Medulla oblongata (tissue), 1 donor: ENCODE measurements at regions not wholly inside any gene's neighbourhood (a gene's known extent, or its start where the extent isn't known, plus 50 kb on each side); places are given as distances from the start of the nearest gene placed in this dataset.

Source experiments
- DNase-seq: peaks from one replicate; pipeline ENCODE4 v3.0.0-alpha.2; 2015; ENCODE audit errors: extremely low spot score

- no peak for DNase-seq
Measured at GRCh38 chr5:13567819-13568218, 376.7 kb downstream of the DNAH5 start.

DNA sequence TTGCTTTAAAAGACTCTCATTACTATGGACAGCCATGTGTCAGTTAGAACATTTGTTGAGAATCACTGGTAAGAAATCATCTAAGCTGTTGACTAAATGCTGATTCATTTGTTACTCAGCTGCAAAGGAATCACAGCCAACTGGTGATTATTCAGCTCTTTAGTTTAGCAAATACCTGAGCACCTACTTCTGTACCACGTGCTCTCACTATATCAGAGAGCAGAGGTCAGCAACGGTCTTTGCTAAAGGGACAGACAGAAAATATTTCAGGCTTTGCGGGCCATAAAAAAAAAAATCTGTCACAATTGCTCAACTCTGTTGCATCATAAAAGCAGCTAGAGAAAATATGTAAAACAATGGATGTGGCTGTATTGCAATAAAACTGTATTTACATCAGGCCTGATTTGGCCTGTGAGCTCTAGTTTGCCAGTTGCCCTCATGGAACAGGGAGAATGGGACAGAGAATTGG is 377.6 kb downstream of the DNAH5 start:
- DNase-seq: no peak

- DNase-seq: no peak
Measured at GRCh38 chr5:13558408-13558807, 386.1 kb downstream of the DNAH5 start.

- DNase-seq: no peak
Measured at GRCh38 chr5:13553896-13554295, 390.6 kb downstream of the DNAH5 start.

DNA sequence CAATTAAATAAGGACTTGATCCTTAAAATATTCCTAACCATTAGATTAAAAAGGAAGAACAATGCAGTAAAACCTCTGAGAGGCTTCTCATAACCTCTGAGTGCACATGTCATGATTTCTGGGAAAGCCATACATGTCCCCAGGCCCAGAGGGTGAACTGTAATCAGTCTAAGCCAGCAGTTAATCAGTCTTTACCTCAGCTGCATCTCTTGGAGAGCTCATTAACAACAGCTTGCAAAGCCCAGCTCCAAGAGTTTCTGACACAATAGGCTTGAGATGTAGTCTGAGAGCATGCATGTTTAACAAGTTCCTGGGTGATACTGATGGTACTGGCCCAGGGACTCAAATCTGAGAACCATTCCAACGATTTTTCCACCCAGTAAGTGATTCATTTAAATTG is 392.1 kb downstream of the DNAH5 start:
- no peak for DNase-seq

GRCh38 chr5:13551645-13552044 is 392.8 kb downstream of the DNAH5 start:
- no peak for DNase-seq

DNA sequence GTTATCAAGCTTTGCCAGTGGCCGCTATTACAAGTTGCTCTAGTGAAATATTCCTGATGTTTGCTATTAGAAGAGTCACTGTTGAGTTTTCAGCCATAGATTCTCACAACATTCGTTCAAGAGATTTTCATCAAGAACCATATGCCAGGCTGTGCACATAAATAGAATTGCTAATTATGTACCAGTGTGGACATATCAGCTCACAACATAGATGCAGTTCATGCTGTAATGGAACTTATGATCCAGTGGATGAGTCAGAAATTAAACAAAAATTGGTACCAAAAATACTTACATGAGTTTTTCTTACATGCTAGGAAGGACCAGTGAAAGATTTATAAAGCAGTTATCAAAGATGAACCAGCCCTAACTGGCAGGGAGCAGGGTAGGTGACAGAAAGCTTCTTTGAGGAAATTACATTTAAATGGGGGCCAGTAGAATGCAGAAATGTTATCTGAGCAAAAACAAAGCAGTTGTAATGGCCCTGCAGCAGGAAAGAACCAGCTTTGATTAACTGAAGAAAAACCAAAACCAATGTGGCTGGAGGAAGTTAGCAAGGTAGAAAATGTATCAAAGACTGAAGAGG is 404.2 kb downstream of the DNAH5 start:
- no peak for DNase-seq

GRCh38 chr5:13536933-13537332 is 407.6 kb downstream of the DNAH5 start:
- no peak for DNase-seq

DNA sequence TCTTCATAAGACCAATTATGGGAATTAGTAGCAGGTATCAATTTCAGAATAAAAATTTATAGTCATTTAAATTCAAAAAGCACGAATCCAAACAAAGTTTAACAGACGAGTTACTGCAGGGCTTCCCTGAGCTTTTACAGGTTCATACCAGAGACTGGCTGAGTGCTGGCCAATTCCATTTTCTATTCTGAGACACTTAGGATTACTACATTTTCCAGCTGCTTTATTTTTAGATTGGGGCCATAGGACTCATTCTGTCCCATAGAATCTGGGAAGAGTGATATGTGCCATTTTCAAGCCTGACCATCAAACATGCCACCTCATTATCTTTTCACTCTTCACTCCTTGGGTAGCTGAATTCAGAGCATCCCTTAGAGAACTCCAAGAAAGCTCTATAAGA is 410.7 kb downstream of the DNAH5 start:
- no peak for DNase-seq

GRCh38 chr5:13529300-13529699 is 415.2 kb downstream of the DNAH5 start:
- no peak for DNase-seq

DNA sequence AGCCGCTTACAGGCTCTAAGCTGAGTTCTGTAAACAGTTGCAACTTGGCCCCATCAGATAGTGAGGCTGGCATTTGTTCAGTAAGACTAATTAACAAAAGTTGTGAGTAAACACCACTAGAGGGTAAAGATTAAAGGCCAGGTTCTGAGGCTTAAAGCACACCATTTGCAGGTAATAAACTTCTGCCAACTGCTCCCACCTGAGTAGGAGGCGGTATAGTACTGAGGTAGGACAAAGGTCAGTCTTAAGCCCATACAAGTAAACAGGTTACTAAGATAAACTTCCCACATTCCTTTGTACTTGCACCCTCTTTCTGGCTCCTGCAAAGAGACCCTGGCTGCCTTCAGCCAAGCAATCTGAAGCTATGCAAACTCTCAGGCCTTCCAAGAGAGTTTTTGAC is 419.6 kb downstream of the DNAH5 start:
- DNase-seq: no peak

GRCh38 chr5:13519131-13519530 is 425.4 kb downstream of the DNAH5 start:
- no peak for DNase-seq

DNA sequence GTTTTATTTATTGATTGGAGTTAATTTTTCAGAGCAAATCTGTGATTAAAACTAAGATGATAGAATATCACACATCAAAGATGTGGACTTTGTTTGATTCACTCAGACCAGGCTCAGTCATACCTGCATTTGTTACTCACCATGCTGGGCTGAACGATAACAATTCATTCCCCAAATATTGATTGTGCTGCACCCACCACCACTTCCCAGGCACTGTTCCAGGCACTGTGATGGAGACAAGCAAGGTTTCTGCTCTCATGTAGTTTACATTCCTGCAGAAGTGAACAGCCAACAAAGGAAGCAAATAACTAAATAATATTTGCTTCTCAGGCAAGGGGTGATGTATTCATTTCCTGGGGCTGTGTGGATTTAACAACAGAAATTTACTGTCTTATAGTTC is 428.3 kb downstream of the DNAH5 start:
- DNase-seq: no peak

DNA sequence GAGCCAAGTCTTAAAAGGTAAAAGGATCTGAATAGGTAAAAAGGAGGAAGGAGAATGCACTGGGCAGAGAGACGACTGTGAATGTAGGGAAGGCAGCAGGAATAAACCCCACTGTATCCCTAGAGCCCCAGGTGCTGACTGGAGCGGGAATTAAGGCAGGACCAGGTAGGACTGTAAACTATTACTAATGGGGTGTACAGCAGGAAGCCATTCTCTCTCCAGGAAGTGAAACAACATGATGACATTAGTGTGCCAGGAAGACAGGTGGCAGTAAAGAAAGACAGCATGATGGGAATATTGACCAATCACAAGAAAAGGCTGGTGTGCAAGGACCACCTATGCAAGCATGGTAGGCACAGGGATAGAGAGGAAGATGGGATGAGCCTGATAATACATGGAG is 433.0 kb downstream of the DNAH5 start:
- no peak for DNase-seq

GRCh38 chr5:13510616-13511015 is 433.9 kb downstream of the DNAH5 start:
- no peak for DNase-seq

- no peak for DNase-seq
Measured at GRCh38 chr5:13508559-13508958, 435.9 kb downstream of the DNAH5 start.

GRCh38 chr5:13505326-13505725 is 439.2 kb downstream of the DNAH5 start:
- no peak for DNase-seq

DNA sequence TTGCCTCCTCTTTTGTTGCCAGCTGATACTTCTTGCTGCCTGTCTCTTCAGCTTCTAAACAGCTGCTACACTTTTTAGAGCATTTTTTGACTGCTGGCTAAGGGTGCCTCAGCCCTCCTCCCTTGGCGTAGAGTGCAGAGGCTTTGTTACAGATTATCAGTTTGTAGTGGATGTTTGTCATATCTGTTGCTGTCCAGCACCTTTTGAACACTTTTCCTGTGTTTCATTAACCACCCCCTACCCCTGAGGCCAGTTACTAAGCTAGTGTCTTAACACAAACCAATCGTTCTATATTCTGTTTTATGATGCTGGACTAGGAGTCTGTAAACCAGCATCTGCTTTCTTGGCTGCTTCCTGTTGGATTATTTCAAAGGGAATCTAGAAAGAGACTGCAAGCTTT is 441.5 kb downstream of the DNAH5 start:
- no peak for DNase-seq

GRCh38 chr5:13501176-13501575 is 443.3 kb downstream of the DNAH5 start:
- DNase-seq: no peak

- DNase-seq: no peak
Measured at GRCh38 chr5:13498279-13498678, 446.2 kb downstream of the DNAH5 start.

GRCh38 chr5:13488254-13488931 is 456.1 kb downstream of the DNAH5 start:
- DNase-seq: no peak

GRCh38 chr5:13480834-13481233 is 463.7 kb downstream of the DNAH5 start:
- DNase-seq: no peak

DNA sequence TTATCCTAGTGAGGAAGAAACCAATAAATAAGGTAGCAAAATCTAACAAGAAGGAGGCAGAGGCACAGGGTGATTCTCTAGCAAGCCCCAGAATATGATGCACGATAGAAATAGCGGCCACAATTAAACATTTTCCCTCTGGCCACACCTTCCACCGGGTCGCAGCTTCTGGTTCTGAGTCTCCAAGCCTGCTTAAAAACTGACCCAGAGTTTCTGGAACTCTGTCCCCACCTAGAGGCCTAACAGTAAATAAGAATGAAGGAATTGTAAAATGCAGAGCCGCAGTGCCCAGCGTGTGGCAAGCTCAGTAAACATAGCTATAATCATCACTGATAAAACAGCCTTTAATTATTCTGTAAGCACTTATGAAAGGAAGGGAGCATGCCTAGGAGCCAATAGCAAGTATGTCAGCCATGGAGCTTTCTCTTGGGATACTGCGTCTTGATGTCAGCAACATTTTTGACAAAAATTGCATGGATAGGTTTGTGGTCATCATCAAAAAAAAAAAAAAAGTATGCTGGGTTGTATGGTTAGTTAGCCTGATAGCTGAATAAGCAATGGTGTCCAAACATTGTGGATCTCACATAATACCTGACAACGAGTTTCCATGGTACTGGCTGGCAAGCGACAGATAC is 465.5 kb downstream of the DNAH5 start:
- peak; percentile 66 for DNase-seq
